ENCODE measurements at regions not wholly inside any gene's neighbourhood (a gene's known extent, or its start where the extent isn't known, plus 50 kb on each side); places are given as distances from the start of the nearest gene placed in this dataset.

GRCh38 chr18:1495387-1495786 lies 590.7 kb downstream of the ADCYAP1 start:
- TF ChIP-seq CTCF (IDR thresholded peaks at IDR 0.05) (no peak), POLR2A (IDR thresholded peaks at IDR 0.05) (no peak)

Measured in esophagus squamous epithelium (tissue), 4 donors.